ENCODE measurements at regions not wholly inside any gene's neighbourhood (a gene's known extent, or its start where the extent isn't known, plus 50 kb on each side); places are given as distances from the start of the nearest gene placed in this dataset.

DNA sequence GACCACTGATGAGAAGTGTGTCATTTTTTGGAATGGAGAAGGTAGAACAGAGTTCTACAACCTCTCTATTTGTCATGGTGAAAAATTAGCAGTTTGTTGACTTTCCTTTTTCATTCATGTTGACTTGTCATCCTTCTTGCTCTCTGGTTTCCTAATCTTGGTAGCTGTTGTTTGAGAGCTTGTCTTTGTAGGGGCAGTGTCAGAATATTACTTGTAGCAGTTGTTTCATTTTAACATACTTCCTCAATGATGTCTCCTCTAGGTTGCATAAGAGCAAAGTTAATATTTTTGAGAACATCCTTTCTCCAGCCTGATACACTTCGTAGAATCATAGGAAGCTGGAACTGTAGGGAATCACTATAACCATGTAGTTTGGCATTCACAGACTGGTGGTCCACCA, 368.2 kb upstream of the FANCL start:
- WGBS, 3 donors = 83 to 88% (median 87%) methylated on average over 1 of the region's 1 CpG
- Histone ChIP-seq H3K27me3 (no peaks in the 10 kb centered on the region), H3K4me3 (no peak overlapping the region), H3K27ac (no peak overlapping the region), H3K4me1 (ENCODE audit: insufficient read depth) (no peaks in the 10 kb centered on the region), H3K9me3 (no peaks in the 10 kb centered on the region), H3K36me3 (no peaks in the 10 kb centered on the region)
- TF ChIP-seq EP300 (IDR thresholded peaks at IDR 0.05) = no peak
- TF ChIP-seq, protein P1, sequence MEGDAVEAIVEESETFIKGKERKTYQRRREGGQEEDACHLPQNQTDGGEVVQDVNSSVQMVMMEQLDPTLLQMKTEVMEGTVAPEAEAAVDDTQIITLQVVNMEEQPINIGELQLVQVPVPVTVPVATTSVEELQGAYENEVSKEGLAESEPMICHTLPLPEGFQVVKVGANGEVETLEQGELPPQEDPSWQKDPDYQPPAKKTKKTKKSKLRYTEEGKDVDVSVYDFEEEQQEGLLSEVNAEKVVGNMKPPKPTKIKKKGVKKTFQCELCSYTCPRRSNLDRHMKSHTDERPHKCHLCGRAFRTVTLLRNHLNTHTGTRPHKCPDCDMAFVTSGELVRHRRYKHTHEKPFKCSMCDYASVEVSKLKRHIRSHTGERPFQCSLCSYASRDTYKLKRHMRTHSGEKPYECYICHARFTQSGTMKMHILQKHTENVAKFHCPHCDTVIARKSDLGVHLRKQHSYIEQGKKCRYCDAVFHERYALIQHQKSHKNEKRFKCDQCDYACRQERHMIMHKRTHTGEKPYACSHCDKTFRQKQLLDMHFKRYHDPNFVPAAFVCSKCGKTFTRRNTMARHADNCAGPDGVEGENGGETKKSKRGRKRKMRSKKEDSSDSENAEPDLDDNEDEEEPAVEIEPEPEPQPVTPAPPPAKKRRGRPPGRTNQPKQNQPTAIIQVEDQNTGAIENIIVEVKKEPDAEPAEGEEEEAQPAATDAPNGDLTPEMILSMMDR (IDR thresholded peaks at IDR 0.05) = no peak
- TF ChIP-seq POLR2A (IDR thresholded peaks at IDR 0.05) = no peak
- intact Hi-C loops (cut with DNase I) = no loop called here
- DNase-seq = no peak

DNA sequence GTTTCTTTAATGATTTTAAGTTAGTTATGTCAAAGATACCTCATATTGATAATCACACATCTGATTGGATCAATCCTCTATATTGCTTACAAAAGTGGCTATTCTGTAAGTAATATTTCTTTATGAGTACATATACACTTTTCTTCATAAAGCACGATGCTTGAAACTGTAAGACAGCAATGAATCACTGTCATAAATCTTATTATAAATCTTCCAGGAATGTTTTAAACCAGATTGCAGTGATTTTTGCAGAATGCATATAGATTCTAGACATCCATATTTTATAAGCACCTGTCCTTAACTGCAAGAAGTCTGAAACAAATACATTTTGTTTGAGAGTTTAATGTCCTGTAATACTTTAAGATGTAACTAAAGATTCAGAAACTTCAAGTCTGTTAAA, 367.0 kb upstream of the FANCL start:
- H3K27me3 ChIP-seq = no peaks in the 10 kb centered on the region
- TF ChIP-seq, protein P1 (IDR thresholded peaks at IDR 0.05) = no peak
- TF ChIP-seq EP300 (IDR thresholded peaks at IDR 0.05) (no peak), POLR2A (IDR thresholded peaks at IDR 0.05) (no peak)
- no peaks in the 10 kb centered on the region for H3K4me1 ChIP-seq (ENCODE audit: insufficient read depth)
- DNase-seq = no peak
- WGBS, 3 donors = 51 to 57% (median 53%) methylated on average over 1 of the region's 1 CpG
- H3K4me3 ChIP-seq = no peak overlapping the region
- no peaks in the 10 kb centered on the region for H3K9me3 ChIP-seq
- intact Hi-C loops (cut with DNase I) = no loop called here
- no peak overlapping the region for H3K27ac ChIP-seq
- no peaks in the 10 kb centered on the region for H3K36me3 ChIP-seq

DNA sequence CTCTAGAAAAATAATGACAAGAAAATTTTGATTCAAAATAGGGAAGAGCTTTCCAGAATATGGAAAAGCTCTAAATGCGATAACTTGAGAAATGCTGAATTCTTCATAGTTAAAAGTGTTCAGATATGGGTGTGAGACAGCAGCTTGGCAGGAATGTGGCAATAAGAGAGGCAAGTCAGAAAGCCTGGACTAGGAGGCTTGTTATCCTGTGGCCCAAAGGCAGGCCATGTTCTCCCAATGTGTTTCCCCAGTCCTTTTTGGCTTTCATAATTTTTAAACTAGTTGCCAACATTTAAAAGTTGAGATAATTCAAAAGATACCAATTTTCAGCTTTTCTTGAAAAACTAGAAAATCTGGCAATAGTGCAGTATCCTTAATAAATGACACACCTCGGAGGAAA, 366.3 kb upstream of the FANCL start:
- WGBS, 3 donors = 84 to 91% (median 84%) methylated on average over 2 of the region's 2 CpGs
- no peaks in the 10 kb centered on the region for H3K4me1 ChIP-seq (ENCODE audit: insufficient read depth)
- DNase-seq = no peak
- H3K27ac ChIP-seq = no peak overlapping the region
- no peaks in the 10 kb centered on the region for H3K36me3 ChIP-seq
- H3K27me3 ChIP-seq = no peaks in the 10 kb centered on the region
- H3K9me3 ChIP-seq = no peaks in the 10 kb centered on the region
- H3K4me3 ChIP-seq = no peak overlapping the region
- intact Hi-C loops (cut with DNase I) = no loop called here
- TF ChIP-seq POLR2A (IDR thresholded peaks at IDR 0.05) (no peak), EP300 (IDR thresholded peaks at IDR 0.05) (no peak)
- TF ChIP-seq, protein P1 (IDR thresholded peaks at IDR 0.05) = no peak

DNA sequence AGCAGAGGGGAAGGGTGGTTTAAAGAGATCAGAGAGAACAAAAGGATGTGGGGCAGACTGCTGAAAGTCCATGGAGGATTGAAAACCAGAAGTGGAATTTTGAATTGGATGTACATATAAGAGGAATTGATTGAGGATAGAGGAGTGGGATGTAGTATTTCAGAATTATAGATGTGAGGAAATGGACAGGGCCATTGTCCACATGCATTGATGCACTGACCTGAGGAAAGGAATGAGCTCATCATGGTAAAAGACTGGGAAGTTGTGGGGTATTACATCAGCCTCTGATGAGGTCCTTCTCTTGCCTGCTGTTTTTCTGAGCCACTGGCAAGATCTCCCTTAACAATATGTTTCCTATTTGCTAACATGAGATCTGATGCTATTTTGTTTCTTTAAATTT, 365.7 kb upstream of the FANCL start:
- TF ChIP-seq POLR2A (IDR thresholded peaks at IDR 0.05) (no peak), EP300 (IDR thresholded peaks at IDR 0.05) (no peak)
- TF ChIP-seq, protein P1 (IDR thresholded peaks at IDR 0.05) = no peak
- no peaks in the 10 kb centered on the region for H3K27me3 ChIP-seq
- no peak overlapping the region for H3K27ac ChIP-seq
- no peaks in the 10 kb centered on the region for H3K9me3 ChIP-seq
- no peaks in the 10 kb centered on the region for H3K36me3 ChIP-seq
- no peak overlapping the region for H3K4me3 ChIP-seq
- H3K4me1 ChIP-seq (ENCODE audit: insufficient read depth) = no peaks in the 10 kb centered on the region
- intact Hi-C loops (cut with DNase I) = no loop called here
- DNase-seq = no peak

DNA sequence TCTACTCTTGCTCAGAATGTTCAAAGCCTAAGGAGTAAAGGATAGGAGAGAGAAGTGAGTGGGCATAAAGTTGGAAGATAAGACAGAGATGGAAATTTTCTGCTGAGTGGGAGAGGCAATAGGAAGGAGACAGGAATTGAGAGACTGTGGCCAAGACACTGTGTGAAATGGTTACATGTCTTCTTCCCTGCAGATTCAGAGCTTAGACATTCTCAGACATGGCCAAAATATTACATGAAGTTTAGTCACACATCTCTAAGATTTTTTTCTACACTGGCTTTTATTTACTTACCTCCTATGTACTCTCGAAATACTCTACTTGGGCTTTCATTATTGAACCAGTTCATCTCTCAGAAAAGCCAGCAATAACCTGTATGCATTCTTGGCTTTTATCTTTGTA, 363.0 kb upstream of the FANCL start:
- intact Hi-C loops (cut with DNase I) = no loop called here
- H3K4me3 ChIP-seq = no peak overlapping the region
- no peaks in the 10 kb centered on the region for H3K9me3 ChIP-seq
- H3K27ac ChIP-seq = no peak overlapping the region
- no peaks in the 10 kb centered on the region for H3K4me1 ChIP-seq (ENCODE audit: insufficient read depth)
- no peaks in the 10 kb centered on the region for H3K27me3 ChIP-seq
- no peak for DNase-seq
- H3K36me3 ChIP-seq = no peaks in the 10 kb centered on the region
- no peak for TF ChIP-seq EP300 (IDR thresholded peaks at IDR 0.05)
- no peak for TF ChIP-seq POLR2A (IDR thresholded peaks at IDR 0.05)
- TF ChIP-seq, protein P1 (IDR thresholded peaks at IDR 0.05) = no peak
- 55 to 85% (median 78%) methylated on average over 1 of the region's 1 CpG for WGBS, 3 donors
